ENCODE measurements at regions not wholly inside any gene's neighbourhood (a gene's known extent, or its start where the extent isn't known, plus 50 kb on each side); places are given as distances from the start of the nearest gene placed in this dataset.

- intact Hi-C loops (cut with DNase I; ENCODE audit: low total_unique reads): no loop called here
Measured at GRCh38 chr13:22549126-22549525, 631.7 kb upstream of the SGCG start.

GRCh38 chr13:22561581-22561980 is 619.2 kb upstream of the SGCG start:
- intact Hi-C loops (cut with DNase I; ENCODE audit: low total_unique reads): no loop called here
- Histone ChIP-seq H3K4me3 (no peak overlapping the region), H3K4me1 (no peaks in the 10 kb centered on the region), H3K27me3 (no peaks in the 10 kb centered on the region), H3K27ac (no peak overlapping the region), H3K36me3 (no peaks in the 10 kb centered on the region), H3K9me3 (no peaks in the 10 kb centered on the region)
- no peak for DNase-seq (ENCODE audit: low spot score in 2 of 2)
- TF ChIP-seq CTCF (IDR thresholded peaks at IDR 0.05) (no peak), POLR2AphosphoS5 (IDR thresholded peaks at IDR 0.05) (no peak), POLR2A (IDR thresholded peaks at IDR 0.05) (no peak)

More at GRCh38 chr13:22549126-22549525, 631.7 kb upstream of the SGCG start:
- H3K4me1 ChIP-seq: no peaks in the 10 kb centered on the region
- DNase-seq (ENCODE audit: low spot score in 2 of 2): no peak
- TF ChIP-seq CTCF (IDR thresholded peaks at IDR 0.05) (no peak), POLR2A (IDR thresholded peaks at IDR 0.05) (no peak), POLR2AphosphoS5 (IDR thresholded peaks at IDR 0.05) (no peak)
- H3K27me3 ChIP-seq: no peaks in the 10 kb centered on the region
- H3K9me3 ChIP-seq: peaks cover 0 to 6% of the 10 kb centered on the region in 2 donors
- H3K36me3 ChIP-seq: no peaks in the 10 kb centered on the region
- H3K27ac ChIP-seq: no peak overlapping the region
- no peak overlapping the region for H3K4me3 ChIP-seq

- DNase-seq (ENCODE audit: low spot score in 2 of 2): no peak
- Histone ChIP-seq H3K9me3 (no peaks in the 10 kb centered on the region), H3K36me3 (no peaks in the 10 kb centered on the region), H3K27ac (no peak overlapping the region), H3K27me3 (no peaks in the 10 kb centered on the region), H3K4me1 (no peaks in the 10 kb centered on the region), H3K4me3 (no peak overlapping the region)
- TF ChIP-seq CTCF (IDR thresholded peaks at IDR 0.05) (no peak), POLR2AphosphoS5 (IDR thresholded peaks at IDR 0.05) (no peak), POLR2A (IDR thresholded peaks at IDR 0.05) (no peak)
- intact Hi-C loops (cut with DNase I; ENCODE audit: low total_unique reads): no loop called here
Measured at GRCh38 chr13:22562116-22562515, 618.7 kb upstream of the SGCG start.

GRCh38 chr13:22563272-22563671 is 617.5 kb upstream of the SGCG start:
- Histone ChIP-seq H3K4me3 (no peak overlapping the region), H3K27me3 (no peaks in the 10 kb centered on the region), H3K9me3 (no peaks in the 10 kb centered on the region), H3K27ac (no peak overlapping the region), H3K4me1 (no peaks in the 10 kb centered on the region), H3K36me3 (no peaks in the 10 kb centered on the region)
- no peak for TF ChIP-seq POLR2AphosphoS5 (IDR thresholded peaks at IDR 0.05)
- TF ChIP-seq CTCF (IDR thresholded peaks at IDR 0.05): no peak
- TF ChIP-seq POLR2A (IDR thresholded peaks at IDR 0.05): no peak
- DNase-seq (ENCODE audit: low spot score in 2 of 2): no peak
- intact Hi-C loops (cut with DNase I; ENCODE audit: low total_unique reads): no loop called here

- no peak for DNase-seq (ENCODE audit: low spot score in 2 of 2)
- no peak overlapping the region for H3K4me3 ChIP-seq
- TF ChIP-seq CTCF (IDR thresholded peaks at IDR 0.05) (no peak), POLR2A (IDR thresholded peaks at IDR 0.05) (no peak), POLR2AphosphoS5 (IDR thresholded peaks at IDR 0.05) (no peak)
- H3K9me3 ChIP-seq: no peaks in the 10 kb centered on the region
- H3K27me3 ChIP-seq: no peaks in the 10 kb centered on the region
- H3K36me3 ChIP-seq: no peaks in the 10 kb centered on the region
- H3K27ac ChIP-seq: no peak overlapping the region
- intact Hi-C loops (cut with DNase I; ENCODE audit: low total_unique reads): no loop called here
- H3K4me1 ChIP-seq: no peaks in the 10 kb centered on the region
Measured at GRCh38 chr13:22569811-22570210, 611.0 kb upstream of the SGCG start.
